NCI-H2196 treated with DMSO at 0.1 percent for 48 hours (cell line): ENCODE measurements at regions not wholly inside any gene's neighbourhood (a gene's known extent, or its start where the extent isn't known, plus 50 kb on each side); places are given as distances from the start of the nearest gene placed in this dataset.

Experiments used
- DNase-seq: peaks from one replicate; lab custom pipeline; 2025; ENCODE audit not compliant: unreplicated experiment; lab: John Stamatoyannopoulos, UW

GRCh38 chr3:59593380-59593779 lies 543.6 kb upstream of the CFAP20DC start:
- no peak for DNase-seq

GRCh38 chr3:59580996-59581395 lies 531.2 kb upstream of the CFAP20DC start:
- DNase-seq: no peak

DNA sequence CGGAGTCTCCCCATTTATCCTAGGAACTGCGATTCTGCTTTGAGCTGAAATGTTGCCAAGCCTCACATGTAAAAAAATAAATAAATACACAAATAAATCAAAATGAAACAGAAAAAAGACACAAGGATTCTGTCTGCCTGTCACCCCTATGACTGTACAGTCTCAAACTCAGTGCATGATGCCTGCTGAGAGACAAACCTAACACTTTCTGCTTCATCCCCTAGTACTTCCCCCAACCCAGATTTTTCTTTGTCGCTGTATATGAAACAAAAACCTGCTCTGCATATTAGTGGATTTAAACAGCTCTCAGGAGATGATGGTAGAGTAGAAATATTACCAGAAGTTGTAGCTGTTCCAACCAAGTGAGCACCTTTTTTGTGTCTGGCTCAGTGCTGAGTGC lies 530.7 kb upstream of the CFAP20DC start:
- DNase-seq: no peak

GRCh38 chr3:59578129-59578528 lies 528.3 kb upstream of the CFAP20DC start:
- no peak for DNase-seq

DNA sequence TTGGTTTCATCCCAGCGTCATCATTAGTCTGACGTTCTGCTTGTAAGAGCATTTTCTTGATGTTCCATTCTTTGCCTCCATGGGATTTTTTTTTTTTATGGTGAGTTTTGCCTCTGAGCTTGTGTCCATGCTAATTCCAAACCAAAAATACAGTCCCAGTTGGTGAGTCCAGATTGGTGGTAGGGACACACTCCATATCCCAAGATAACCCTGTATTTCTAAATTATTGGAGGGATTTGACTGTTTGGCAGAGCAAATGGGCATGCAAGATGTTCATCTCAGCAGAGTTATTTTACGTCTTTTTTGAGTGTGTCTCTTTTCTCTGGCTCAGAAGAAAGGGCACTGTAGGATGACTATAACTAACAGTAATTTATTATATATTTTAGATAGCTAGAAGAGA lies 526.8 kb upstream of the CFAP20DC start:
- DNase-seq: no peak

GRCh38 chr3:59575113-59576001 lies 525.5 kb upstream of the CFAP20DC start:
- DNase-seq: peak; percentile 60

DNA sequence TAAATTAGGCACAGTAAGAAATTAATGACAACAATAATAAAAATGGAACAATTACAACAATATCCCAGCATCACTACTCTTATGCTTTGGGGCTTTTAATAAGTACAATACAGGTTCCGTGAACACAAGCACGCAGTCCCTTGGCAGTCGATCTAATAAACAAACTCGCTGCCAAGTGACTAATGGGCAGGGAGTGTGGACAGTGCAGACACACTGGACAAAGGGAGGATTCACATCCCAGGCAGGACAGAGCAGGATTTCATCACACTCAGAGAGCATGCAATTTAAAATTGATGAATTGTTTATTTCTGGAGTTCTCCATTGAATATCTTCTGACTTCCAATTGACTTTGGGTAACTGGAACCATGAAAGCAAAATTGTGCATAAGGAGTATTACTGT lies 524.1 kb upstream of the CFAP20DC start:
- peak; percentile 1 for DNase-seq

- DNase-seq: no peak
Observed at GRCh38 chr3:59572106-59572505, 522.3 kb upstream of the CFAP20DC start.

GRCh38 chr3:59570806-59571205 lies 521.0 kb upstream of the CFAP20DC start:
- no peak for DNase-seq

GRCh38 chr3:59567661-59568060 lies 517.8 kb upstream of the CFAP20DC start:
- no peak for DNase-seq

GRCh38 chr3:59566481-59566975 lies 516.7 kb upstream of the CFAP20DC start:
- DNase-seq: no peak

GRCh38 chr3:59565125-59565524 lies 515.3 kb upstream of the CFAP20DC start:
- DNase-seq: no peak

DNA sequence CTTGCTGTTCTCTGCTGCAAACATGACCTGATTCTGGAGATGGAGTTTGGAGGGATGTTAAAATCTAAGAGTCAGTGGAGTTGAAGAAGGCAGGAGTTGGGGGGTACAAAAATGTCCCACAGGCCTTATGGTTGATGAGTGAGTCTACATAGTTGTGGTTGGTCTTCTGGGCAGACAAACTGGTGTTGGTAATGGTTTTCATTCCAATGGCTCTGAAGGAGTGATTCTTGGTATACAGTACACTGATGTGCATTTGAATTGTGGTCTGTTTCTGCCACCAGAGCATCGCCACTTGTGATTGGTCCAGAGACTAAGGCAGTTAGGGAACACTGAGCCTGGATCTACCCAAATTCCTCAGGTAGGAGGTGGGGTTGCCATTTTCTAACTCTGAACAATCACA lies 514.1 kb upstream of the CFAP20DC start:
- no peak for DNase-seq

- DNase-seq: no peak
Observed at GRCh38 chr3:59563072-59563605, 513.3 kb upstream of the CFAP20DC start.

GRCh38 chr3:59559721-59560435 lies 510.1 kb upstream of the CFAP20DC start:
- no peak for DNase-seq

DNA sequence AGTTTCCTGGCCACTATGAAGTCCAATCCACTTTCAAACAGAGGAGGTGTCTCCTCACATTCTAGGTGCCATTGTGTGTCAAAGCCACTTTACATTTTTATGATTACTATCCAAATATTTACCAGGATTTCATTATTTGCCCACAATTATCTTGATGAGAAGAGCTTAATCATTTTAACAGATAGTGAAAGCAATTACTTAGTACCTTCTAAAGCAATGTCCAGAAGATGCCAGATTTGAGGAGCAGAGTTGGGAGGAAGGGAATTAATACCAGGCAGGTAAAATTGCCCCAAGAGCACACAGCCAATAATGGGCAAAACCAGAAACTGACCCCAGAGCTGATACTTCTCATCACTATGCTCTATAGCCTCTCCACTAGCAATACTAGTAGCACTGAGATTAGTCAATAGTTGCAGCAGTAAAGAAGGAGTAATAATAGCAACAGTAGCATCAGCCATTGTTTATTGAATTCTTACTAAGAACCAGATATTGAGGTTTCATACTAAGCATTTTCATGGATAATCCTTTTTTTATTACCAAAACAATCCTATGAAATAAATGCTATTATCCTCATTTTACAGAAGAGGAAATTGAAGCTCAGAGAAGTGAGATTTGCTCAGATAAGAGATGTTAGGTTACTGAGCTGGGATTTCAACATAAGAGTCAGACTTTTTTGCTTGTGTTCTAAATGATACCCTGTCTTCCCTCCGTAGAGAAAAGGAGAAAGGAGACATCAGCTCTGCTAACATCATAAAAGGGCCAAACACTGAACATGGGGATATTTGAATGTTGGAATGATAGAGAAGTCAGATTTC lies 509.3 kb upstream of the CFAP20DC start:
- DNase-seq: no peak

DNA sequence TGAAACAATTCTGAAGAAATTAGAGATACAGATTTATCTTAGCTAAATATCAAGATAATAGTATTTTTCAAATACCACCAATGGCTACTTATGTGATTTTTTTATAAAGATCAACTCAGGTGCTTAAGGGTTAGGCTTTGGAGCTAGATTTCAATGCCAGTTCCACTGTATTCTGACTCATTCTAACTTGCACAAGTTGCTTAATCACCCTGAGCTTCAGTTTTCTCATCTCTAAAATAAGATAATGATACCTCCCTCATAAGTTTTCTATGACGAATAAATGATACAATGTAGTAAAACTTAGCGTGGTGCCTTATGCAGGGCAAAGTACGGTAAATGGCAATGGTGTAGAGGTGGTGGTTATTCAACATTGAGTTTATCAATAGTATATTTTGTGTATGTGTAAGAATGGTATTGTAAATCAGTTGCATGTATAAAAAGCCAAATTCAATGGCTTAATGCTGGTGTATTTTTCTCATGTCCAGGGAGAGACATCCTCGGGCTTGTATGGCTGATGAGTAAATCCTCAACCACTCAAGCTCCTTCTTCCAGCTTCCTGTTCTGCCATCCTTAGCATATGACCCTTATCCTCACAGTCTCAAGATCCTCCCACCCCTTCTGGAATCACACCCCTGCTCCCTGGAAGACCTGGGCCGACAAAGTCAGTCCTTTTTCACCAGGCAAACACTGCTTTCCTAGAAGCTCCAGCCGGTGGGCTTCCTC lies 505.9 kb upstream of the CFAP20DC start:
- DNase-seq: no peak

GRCh38 chr3:59553076-59553475 lies 503.3 kb upstream of the CFAP20DC start:
- DNase-seq: no peak

DNA sequence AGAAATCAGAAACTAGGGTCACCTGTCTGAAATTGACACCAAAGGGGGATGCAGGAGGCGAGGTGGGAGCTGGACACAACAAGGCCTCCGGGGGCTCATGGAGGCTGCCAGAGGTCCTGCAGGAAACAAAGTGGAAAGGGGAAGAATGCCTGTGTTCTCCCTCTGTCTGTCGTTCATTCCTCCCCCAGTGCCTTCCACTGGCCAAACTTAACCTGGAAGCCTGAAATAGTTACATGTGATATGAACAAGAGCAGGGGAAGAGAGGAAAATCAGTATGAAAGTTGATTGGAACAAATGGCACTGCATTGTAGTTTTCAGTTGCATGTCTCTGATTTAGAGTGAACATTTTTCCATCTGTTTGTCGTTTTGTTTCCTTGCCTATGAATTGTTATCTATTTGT lies 502.0 kb upstream of the CFAP20DC start:
- DNase-seq: no peak

- no peak for DNase-seq
Observed at GRCh38 chr3:59549962-59550361, 500.1 kb upstream of the CFAP20DC start.
